GM12878 (cell line): ENCODE measurements at regions not wholly inside any gene's neighbourhood (a gene's known extent, or its start where the extent isn't known, plus 50 kb on each side); places are given as distances from the start of the nearest gene placed in this dataset.

Source experiments
- ATAC-seq: fragments of 200-7000 bp; cut with Tn5 transposase; 3 replicates; pipeline ENCODE4 v1.9.1; 2020; ENCODE audit warnings: mild to moderate bottlenecking, moderate library complexity
- BruUV-seq: library from RNA; stranded (reverse); fragments of 400-500 nt; replicated peaks from 2 replicates; lab custom pipeline; 2021; lab: Mats Ljungman, UMichigan
- CTCF ChIA-PET: fragments of 300-600 bp; sonication (Branson Sonifier 250); formaldehyde crosslinking; extraction: SDS; loops from one replicate; lab custom pipeline; 2021; ENCODE audit warnings: inconsistent platforms; lab: Yijun Ruan, JAX
- POLR2A ChIA-PET: fragments of 350-600 bp; formaldehyde crosslinking; extraction: SDS; loops from one replicate; lab custom pipeline; 2021; ENCODE audit warnings: inconsistent platforms; lab: Charles Lee
- RAD21 ChIA-PET: fragments of 300-600 bp; sonication (Branson Sonifier 250); formaldehyde crosslinking; loops from one replicate; lab custom pipeline; 2023; ENCODE audit warnings: antibody characterized with exemption; ENCODE audit not compliant: unreplicated experiment; lab: Charles Lee
- SMC1A ChIA-PET: fragments of 300-600 bp; sonication (Branson Sonifier 250); formaldehyde crosslinking; loops from one replicate; lab custom pipeline; 2023; ENCODE audit not compliant: unreplicated experiment, uncharacterized antibody; lab: Charles Lee
- DNase-seq: peaks from one replicate; pipeline ENCODE4 v3.0.0-alpha.2; 2011; ENCODE audit warnings: low read depth, low spot score
- FAIRE-seq: peaks from 3 replicates; lab custom pipeline; 2011; peaks lifted over from hg19 to GRCh38; lab: Jason Lieb, UNC
- H2AFZ ChIP-seq: 2 replicates; pipeline ENCODE4 v1.6.0; 2011; ENCODE audit warnings: low read depth, low read length, control low read depth; ENCODE audit not compliant: control insufficient read depth
- H3K27ac ChIP-seq: 2 replicates; pipeline ENCODE4 v1.5.1; 2011; ENCODE audit warnings: control low read depth; ENCODE audit not compliant: control insufficient read depth, insufficient read depth
- H3K27me3 ChIP-seq, 2 experiments: replicated peaks in 1 of 2; 2 replicates each; pipeline versions ENCODE4 v1.6.0 to v1.6.1; 2011; ENCODE audit warnings: low read length in 1 of 2; ENCODE audit not compliant: control insufficient read depth in 2 of 2, insufficient read depth in 2 of 2
- H3K36me3 ChIP-seq, 2 experiments: 2 replicates each; pipeline ENCODE4 v1.5.1; 2011; ENCODE audit warnings: low read length in 1 of 2; ENCODE audit not compliant: control insufficient read depth in 2 of 2, insufficient read depth in 2 of 2
- H3K4me1 ChIP-seq: 2 replicates; pipeline ENCODE4 v1.6.1; 2011; ENCODE audit warnings: mild to moderate bottlenecking, low read length, moderate library complexity, mixed read lengths; ENCODE audit not compliant: control insufficient read depth, insufficient read depth
- H3K4me2 ChIP-seq: 2 replicates; pipeline ENCODE4 v1.6.0; 2011; ENCODE audit warnings: control low read depth; ENCODE audit not compliant: control insufficient read depth, insufficient read depth
- H3K4me3 ChIP-seq: fragments of 200-600 bp; sonication (generic); 2 replicates; pipeline ENCODE4 v1.5.1; 2016
- H3K79me2 ChIP-seq: 2 replicates; pipeline ENCODE4 v1.6.0; 2011; ENCODE audit warnings: low read length; ENCODE audit not compliant: control insufficient read depth, insufficient read depth
- H3K9ac ChIP-seq: 2 replicates; pipeline ENCODE4 v1.8.0; 2011; ENCODE audit warnings: low read length, control low read depth, mixed read lengths; ENCODE audit not compliant: control insufficient read depth, insufficient read depth
- H3K9me3 ChIP-seq: replicated peaks from 3 replicates; pipeline ENCODE4 v1.5.1; 2011; ENCODE audit warnings: mild to moderate bottlenecking, low read length; ENCODE audit not compliant: control insufficient read depth, insufficient read depth
- H4K20me1 ChIP-seq: 2 replicates; pipeline ENCODE4 v1.6.0; 2011; ENCODE audit not compliant: control insufficient read depth, insufficient read depth
- ESRRA ChIP-seq: IDR thresholded peaks from 2 replicates; pipeline ENCODE4 v1.6.1; 2012; ENCODE audit warnings: mild to moderate bottlenecking, low read length, improper control_type of control experiment
- EZH2 ChIP-seq: IDR thresholded peaks from 2 replicates; pipeline ENCODE4 v1.6.1; 2012; ENCODE audit warnings: low read depth, mild to moderate bottlenecking, control low read depth, inconsistent platforms, low read length, borderline replicate concordance; ENCODE audit not compliant: control insufficient read depth
- IRF4 ChIP-seq: IDR thresholded peaks from 2 replicates; pipeline ENCODE4 v1.6.1; 2011; ENCODE audit warnings: low read depth, low read length
- KAT2A ChIP-seq: conservative IDR thresholded peaks from 2 replicates; pipeline ENCODE4 v1.6.1; 2011; ENCODE audit warnings: low read depth, low read length; ENCODE audit not compliant: control insufficient read depth
- MYB ChIP-seq: fragments of 150-350 bp; IDR thresholded peaks from 2 replicates; pipeline ENCODE4 v1.6.1; 2014; ENCODE audit warnings: mild to moderate bottlenecking, low read depth, low read length, borderline replicate concordance
- MYC ChIP-seq: IDR thresholded peaks from 2 replicates; pipeline ENCODE4 v1.6.1; 2011; ENCODE audit warnings: mild to moderate bottlenecking, low read length, moderate library complexity, inconsistent platforms; ENCODE audit not compliant: insufficient read depth, insufficient replicate concordance, insufficient read length, severe bottlenecking
- NR2C2 ChIP-seq: IDR thresholded peaks from 2 replicates; pipeline ENCODE4 v1.6.1; 2011; ENCODE audit warnings: borderline replicate concordance, low read depth; ENCODE audit not compliant: control insufficient read depth, insufficient read length
- NRF1 ChIP-seq: conservative IDR thresholded peaks from 2 replicates; pipeline ENCODE4 v1.6.1; 2011; ENCODE audit warnings: mild to moderate bottlenecking, low read depth, low read length, improper control_type of control experiment
- STAT3 ChIP-seq: IDR thresholded peaks from 2 replicates; pipeline ENCODE4 v1.6.1; 2011; ENCODE audit warnings: low read depth, low read length, improper control_type of control experiment
- TCF7 ChIP-seq: IDR thresholded peaks from 2 replicates; pipeline ENCODE4 v1.6.1; 2014; ENCODE audit warnings: antibody characterized with exemption, borderline replicate concordance
- WGBS: methylation state at CpG from one replicate; pipeline ENCODE4 v1.1.6; 2016; ENCODE audit warnings: low lambda C conversion rate; ENCODE audit not compliant: insufficient replicate concordance, insufficient coverage; ENCODE audit errors: missing lambda C conversion rate; 5-methylcytosine and 5-hydroxymethylcytosine counted together
- in situ Hi-C: fragments of 300-500 bp; cut with MboI; formaldehyde crosslinking; loops from 9 replicates; pipeline ENCODE4 v1.14.3; 2018; ENCODE audit warnings: mixed read lengths
- intact Hi-C: fragments of 100-400 bp; cut with micrococcal nuclease; formaldehyde crosslinking; loops from one replicate; pipeline ENCODE4 v1.14.2; 2022; ENCODE audit not compliant: unreplicated experiment
- TF ChIP-seq, protein P1 (sequence below): fragments of 450-650 bp; IDR thresholded peaks from 2 replicates; pipeline ENCODE4 v1.6.1; 2017; ENCODE audit warnings: mild to moderate bottlenecking, moderate library complexity
- TF ChIP-seq, protein P2 (sequence below): fragments of 450-650 bp; formaldehyde crosslinking; IDR thresholded peaks from 2 replicates; pipeline ENCODE4 v1.4.0; 2022; ENCODE audit warnings: mild to moderate bottlenecking, moderate library complexity
- TF ChIP-seq, protein P3 (sequence below): fragments of 450-650 bp; IDR thresholded peaks from 2 replicates; pipeline ENCODE4 v1.6.1; 2017; ENCODE audit warnings: antibody characterized with exemption, mild to moderate bottlenecking, moderate library complexity

DNA sequence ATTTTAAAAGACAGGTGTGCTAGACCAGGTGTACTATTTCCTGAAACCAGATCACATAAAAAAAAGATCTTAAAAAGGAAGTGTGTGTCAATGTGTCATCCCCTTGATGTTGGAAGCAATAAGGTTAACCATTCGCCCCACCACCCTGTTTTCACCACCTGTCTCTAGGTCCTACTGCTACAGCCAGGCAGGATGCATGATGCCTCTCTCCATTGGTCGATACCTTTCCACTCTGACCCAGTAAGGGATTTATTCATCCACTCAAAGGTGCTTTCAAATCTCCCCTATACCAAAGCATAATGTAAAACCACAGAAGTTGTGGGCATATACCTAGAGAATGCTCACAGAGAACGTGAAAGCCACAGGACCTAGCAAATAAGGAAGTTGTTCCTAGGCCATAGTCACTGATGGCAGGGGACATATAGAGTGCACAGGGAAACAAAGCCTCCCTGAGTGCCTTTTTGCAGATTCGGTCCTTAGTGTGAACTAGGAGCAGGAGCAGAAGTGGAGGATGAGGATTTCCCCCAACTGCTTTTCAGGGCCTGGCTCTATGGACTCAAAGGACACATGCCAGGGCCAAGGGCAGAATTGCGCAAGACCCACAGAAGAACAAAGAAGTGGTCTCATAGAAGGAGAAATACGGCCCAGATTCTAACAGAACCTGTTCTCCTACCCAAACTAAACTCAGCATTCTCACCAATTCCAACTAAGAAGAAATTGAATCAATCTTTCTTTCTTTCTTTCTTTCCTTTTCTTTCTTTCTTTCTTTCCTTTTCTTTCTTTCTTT is 631.5 kb upstream of the NRP1 start:
- H3K9ac ChIP-seq, result no peak overlapping the region
- no peaks in the 10 kb centered on the region for H3K36me3 ChIP-seq
- H3K4me1 ChIP-seq, result no peaks in the 10 kb centered on the region
- intact Hi-C loops (no loop called here), in situ Hi-C loops (no loop called here)
- no peak for DNase-seq
- H3K27me3 ChIP-seq, result no peaks in the 10 kb centered on the region
- ChIA-PET SMC1A (interaction anchor here (1.0 kb wide), 1 partner anchor 168 kb away, joined by 3 read pairs; no protein-coding TSS in a partner anchor), RAD21 (no interaction called here), CTCF (no interaction called here), POLR2A (no interaction called here)
- under 1% methylated on average over 6 of the region's 6 CpGs for WGBS
- H3K79me2 ChIP-seq, result no peaks in the 10 kb centered on the region
- H4K20me1 ChIP-seq, result no peaks in the 10 kb centered on the region
- no peaks in the 10 kb centered on the region for H3K9me3 ChIP-seq
- H2AFZ ChIP-seq, result no peak overlapping the region
- no peak overlapping the region for H3K27ac ChIP-seq
- peak; percentile 71 for ATAC-seq
- H3K4me2 ChIP-seq, result no peak overlapping the region
- BruUV-seq, result no TSS peak
- H3K4me3 ChIP-seq, result no peak overlapping the region
- no peak for FAIRE-seq
- no peak for TF ChIP-seq STAT3
- no peak for TF ChIP-seq ESRRA
- TF ChIP-seq, protein P1, sequence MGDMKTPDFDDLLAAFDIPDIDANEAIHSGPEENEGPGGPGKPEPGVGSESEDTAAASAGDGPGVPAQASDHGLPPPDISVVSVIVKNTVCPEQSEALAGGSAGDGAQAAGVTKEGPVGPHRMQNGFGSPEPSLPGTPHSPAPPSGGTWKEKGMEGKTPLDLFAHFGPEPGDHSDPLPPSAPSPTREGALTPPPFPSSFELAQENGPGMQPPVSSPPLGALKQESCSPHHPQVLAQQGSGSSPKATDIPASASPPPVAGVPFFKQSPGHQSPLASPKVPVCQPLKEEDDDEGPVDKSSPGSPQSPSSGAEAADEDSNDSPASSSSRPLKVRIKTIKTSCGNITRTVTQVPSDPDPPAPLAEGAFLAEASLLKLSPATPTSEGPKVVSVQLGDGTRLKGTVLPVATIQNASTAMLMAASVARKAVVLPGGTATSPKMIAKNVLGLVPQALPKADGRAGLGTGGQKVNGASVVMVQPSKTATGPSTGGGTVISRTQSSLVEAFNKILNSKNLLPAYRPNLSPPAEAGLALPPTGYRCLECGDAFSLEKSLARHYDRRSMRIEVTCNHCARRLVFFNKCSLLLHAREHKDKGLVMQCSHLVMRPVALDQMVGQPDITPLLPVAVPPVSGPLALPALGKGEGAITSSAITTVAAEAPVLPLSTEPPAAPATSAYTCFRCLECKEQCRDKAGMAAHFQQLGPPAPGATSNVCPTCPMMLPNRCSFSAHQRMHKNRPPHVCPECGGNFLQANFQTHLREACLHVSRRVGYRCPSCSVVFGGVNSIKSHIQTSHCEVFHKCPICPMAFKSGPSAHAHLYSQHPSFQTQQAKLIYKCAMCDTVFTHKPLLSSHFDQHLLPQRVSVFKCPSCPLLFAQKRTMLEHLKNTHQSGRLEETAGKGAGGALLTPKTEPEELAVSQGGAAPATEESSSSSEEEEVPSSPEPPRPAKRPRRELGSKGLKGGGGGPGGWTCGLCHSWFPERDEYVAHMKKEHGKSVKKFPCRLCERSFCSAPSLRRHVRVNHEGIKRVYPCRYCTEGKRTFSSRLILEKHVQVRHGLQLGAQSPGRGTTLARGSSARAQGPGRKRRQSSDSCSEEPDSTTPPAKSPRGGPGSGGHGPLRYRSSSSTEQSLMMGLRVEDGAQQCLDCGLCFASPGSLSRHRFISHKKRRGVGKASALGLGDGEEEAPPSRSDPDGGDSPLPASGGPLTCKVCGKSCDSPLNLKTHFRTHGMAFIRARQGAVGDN, result no peak
- no peak for TF ChIP-seq NR2C2
- no peak for TF ChIP-seq MYB
- no peak for TF ChIP-seq EZH2
- no peak for TF ChIP-seq KAT2A
- TF ChIP-seq MYC, result no peak
- TF ChIP-seq NRF1, result no peak
- TF ChIP-seq IRF4, result no peak
- TF ChIP-seq, protein P2, sequence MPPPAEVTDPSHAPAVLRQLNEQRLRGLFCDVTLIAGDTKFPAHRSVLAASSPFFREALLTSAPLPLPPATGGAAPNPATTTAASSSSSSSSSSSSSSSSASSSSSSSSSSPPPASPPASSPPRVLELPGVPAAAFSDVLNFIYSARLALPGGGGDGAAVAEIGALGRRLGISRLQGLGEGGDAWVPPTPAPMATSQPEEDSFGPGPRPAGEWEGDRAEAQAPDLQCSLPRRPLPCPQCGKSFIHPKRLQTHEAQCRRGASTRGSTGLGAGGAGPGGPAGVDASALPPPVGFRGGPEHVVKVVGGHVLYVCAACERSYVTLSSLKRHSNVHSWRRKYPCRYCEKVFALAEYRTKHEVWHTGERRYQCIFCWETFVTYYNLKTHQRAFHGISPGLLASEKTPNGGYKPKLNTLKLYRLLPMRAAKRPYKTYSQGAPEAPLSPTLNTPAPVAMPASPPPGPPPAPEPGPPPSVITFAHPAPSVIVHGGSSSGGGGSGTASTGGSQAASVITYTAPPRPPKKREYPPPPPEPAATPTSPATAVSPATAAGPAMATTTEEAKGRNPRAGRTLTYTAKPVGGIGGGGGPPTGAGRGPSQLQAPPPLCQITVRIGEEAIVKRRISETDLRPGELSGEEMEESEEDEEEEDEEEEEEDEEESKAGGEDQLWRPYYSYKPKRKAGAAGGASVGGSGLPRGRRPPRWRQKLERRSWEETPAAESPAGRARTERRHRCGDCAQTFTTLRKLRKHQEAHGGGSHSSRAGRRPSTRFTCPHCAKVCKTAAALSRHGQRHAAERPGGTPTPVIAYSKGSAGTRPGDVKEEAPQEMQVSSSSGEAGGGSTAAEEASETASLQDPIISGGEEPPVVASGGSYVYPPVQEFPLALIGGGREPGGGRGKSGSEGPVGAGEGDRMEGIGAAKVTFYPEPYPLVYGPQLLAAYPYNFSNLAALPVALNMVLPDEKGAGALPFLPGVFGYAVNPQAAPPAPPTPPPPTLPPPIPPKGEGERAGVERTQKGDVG (CRISPR knock-in tag), result no peak
- no peak for TF ChIP-seq TCF7
- TF ChIP-seq, protein P3, sequence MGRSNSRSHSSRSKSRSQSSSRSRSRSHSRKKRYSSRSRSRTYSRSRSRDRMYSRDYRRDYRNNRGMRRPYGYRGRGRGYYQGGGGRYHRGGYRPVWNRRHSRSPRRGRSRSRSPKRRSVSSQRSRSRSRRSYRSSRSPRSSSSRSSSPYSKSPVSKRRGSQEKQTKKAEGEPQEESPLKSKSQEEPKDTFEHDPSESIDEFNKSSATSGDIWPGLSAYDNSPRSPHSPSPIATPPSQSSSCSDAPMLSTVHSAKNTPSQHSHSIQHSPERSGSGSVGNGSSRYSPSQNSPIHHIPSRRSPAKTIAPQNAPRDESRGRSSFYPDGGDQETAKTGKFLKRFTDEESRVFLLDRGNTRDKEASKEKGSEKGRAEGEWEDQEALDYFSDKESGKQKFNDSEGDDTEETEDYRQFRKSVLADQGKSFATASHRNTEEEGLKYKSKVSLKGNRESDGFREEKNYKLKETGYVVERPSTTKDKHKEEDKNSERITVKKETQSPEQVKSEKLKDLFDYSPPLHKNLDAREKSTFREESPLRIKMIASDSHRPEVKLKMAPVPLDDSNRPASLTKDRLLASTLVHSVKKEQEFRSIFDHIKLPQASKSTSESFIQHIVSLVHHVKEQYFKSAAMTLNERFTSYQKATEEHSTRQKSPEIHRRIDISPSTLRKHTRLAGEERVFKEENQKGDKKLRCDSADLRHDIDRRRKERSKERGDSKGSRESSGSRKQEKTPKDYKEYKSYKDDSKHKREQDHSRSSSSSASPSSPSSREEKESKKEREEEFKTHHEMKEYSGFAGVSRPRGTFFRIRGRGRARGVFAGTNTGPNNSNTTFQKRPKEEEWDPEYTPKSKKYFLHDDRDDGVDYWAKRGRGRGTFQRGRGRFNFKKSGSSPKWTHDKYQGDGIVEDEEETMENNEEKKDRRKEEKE, result no peak
